ENCODE measurements at regions not wholly inside any gene's neighbourhood (a gene's known extent, or its start where the extent isn't known, plus 50 kb on each side); places are given as distances from the start of the nearest gene placed in this dataset.

DNA sequence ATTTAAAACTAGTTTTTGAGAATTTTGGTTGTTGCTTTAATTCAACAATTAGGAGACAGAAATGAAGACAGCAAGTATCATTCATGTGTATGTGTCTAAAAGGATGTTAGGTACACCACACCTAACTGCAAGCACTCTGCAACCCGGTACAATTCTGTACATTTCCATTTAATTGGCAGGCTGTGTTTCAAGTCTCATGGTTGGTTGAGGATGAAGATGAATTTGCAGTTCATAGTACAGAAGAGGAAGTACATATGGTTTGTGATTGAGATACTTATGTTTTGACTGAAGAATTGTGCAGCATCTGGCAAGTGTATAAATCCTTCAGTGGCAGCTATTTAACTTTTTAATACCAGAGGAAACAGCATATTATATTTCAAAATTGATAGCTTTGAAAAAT lies 628.7 kb upstream of the ZNF608 start:
- no peaks in the 10 kb centered on the region for H3K4me1 Mint-ChIP-seq
- no peaks in the 10 kb centered on the region for H3K36me3 Mint-ChIP-seq (ENCODE audit: low read depth)
- no peak for ATAC-seq (replicated peaks)
- no peak overlapping the region for H3K4me3 Mint-ChIP-seq
- peaks cover 4% of the 10 kb centered on the region for H3K9me3 Mint-ChIP-seq
- H3K27ac Mint-ChIP-seq = no peak overlapping the region
- no peaks in the 10 kb centered on the region for H3K27me3 Mint-ChIP-seq

DNA sequence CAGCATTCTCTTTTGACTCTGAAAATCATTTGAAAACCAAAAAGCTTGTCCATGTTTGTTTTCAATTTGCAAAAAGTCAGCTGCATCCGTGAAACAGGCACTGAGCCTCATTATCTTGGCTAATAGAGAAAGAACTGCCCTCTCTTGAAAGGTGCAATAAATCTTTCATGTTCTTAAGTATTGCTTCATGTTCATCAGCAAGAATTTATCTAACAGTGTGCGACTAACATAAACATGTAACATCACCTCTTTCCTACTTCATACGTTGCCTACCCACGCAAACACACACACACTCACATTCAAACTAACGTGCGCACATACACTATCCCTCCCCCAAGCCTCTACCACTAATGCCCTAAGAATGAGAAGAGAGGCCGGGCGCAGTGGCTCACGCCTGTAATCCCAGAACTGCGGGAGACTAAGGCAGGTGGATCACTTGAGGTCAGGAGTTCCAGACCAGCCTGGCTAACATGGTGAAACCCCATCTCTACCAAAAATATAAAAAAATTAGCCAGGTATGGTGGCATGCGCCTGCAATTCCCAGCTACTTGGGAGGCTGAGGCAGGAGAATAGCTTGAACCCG lies 629.7 kb upstream of the ZNF608 start:
- no peaks in the 10 kb centered on the region for H3K4me1 Mint-ChIP-seq
- no peak overlapping the region for H3K4me3 Mint-ChIP-seq
- H3K36me3 Mint-ChIP-seq (ENCODE audit: low read depth) = no peaks in the 10 kb centered on the region
- H3K27me3 Mint-ChIP-seq = no peaks in the 10 kb centered on the region
- no peak overlapping the region for H3K27ac Mint-ChIP-seq
- ATAC-seq (replicated peaks) = no peak
- H3K9me3 Mint-ChIP-seq = peaks cover 4% of the 10 kb centered on the region

DNA sequence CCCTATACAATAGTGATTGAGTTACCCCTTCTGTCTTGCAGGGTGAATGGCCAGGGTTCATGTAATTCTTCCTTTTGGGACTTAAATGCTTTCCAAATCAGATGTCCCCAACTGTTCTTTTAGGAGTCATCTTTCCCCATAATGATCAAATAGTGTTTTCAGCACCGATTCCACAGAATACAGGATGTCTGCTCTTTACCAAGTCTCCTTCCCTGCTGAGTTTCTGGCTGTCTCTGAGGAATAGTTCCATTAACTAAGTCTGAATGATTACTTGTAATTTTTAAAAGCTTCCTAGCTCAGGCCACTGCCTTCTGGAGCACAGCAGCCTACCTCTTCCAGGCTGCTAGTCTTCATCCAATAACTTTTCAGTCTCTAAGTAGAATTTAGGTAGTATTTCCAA lies 630.7 kb upstream of the ZNF608 start:
- Mint-ChIP-seq H3K27me3 (no peaks in the 10 kb centered on the region), H3K9me3 (peaks cover 4% of the 10 kb centered on the region), H3K4me1 (no peaks in the 10 kb centered on the region), H3K27ac (no peak overlapping the region), H3K4me3 (no peak overlapping the region), H3K36me3 (ENCODE audit: low read depth) (no peaks in the 10 kb centered on the region)
- no peak for ATAC-seq (replicated peaks)

DNA sequence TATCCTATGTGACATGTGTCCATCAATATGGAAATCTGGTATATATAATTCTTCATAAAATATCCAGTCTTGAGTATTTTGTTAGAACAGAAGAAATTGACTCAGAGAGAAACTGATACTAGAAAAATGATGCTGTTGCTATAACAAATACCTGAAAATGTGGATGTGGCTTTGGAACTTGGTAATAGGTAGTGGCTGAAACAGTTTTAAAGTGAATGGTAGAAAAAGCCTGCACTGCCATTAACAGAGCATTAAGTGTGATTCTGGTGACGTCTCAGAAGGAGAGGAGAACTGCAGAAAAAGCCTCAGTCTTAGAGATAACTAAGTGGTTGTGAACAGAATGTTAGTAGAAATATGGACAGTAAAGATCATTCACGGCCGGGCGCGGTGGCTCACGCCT lies 634.9 kb upstream of the ZNF608 start:
- H3K36me3 Mint-ChIP-seq (ENCODE audit: low read depth) = no peaks in the 10 kb centered on the region
- no peaks in the 10 kb centered on the region for H3K27me3 Mint-ChIP-seq
- ATAC-seq (replicated peaks) = no peak
- no peak overlapping the region for H3K27ac Mint-ChIP-seq
- no peak overlapping the region for H3K4me3 Mint-ChIP-seq
- H3K4me1 Mint-ChIP-seq = no peaks in the 10 kb centered on the region
- H3K9me3 Mint-ChIP-seq = peaks cover 8% of the 10 kb centered on the region

DNA sequence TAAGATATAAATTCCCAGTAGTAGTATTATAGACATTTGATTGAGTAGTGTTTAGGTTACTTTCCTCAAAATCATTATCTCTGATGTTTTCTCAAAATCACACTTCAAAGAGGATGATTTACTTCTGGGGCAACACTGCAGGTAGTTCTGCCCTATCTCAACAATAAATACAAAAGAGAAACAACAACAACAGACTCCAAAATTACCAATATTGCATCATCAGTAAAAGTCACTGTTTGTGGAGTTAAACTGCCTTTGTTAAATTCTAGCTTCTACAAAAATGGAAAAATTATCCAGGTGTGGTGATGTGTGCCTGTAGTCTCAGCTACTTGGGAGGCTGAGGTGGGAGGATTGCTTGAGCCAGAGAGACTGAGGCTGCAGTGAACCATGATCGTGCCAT lies 637.6 kb upstream of the ZNF608 start:
- ATAC-seq (replicated peaks) = no peak
- Mint-ChIP-seq H3K27me3 (no peaks in the 10 kb centered on the region), H3K4me1 (no peaks in the 10 kb centered on the region), H3K9me3 (peaks cover 8% of the 10 kb centered on the region), H3K36me3 (ENCODE audit: low read depth) (no peaks in the 10 kb centered on the region), H3K4me3 (no peak overlapping the region), H3K27ac (no peak overlapping the region)

DNA sequence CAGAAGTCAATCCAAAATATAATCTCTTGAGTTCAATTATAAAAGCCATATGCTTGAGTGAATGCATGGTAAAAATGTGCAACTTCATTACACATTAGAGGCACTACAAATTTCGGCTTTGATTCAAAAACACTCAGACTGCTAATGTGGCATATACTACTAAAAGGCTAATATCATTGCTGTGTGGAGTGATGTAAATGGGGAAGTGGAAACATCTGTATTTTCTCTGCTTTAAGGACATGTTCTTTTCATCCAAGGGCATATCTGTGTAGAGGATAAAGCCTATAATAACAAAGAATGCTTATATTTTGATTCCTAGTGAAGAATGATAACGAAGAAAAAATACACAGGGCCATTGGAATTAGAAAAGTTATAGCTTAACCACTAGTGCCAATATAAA lies 643.9 kb upstream of the ZNF608 start:
- H3K27ac Mint-ChIP-seq = no peak overlapping the region
- H3K4me3 Mint-ChIP-seq = no peak overlapping the region
- peaks cover 21% of the 10 kb centered on the region for H3K9me3 Mint-ChIP-seq
- no peaks in the 10 kb centered on the region for H3K36me3 Mint-ChIP-seq (ENCODE audit: low read depth)
- H3K27me3 Mint-ChIP-seq = no peaks in the 10 kb centered on the region
- ATAC-seq (replicated peaks) = no peak
- no peaks in the 10 kb centered on the region for H3K4me1 Mint-ChIP-seq

DNA sequence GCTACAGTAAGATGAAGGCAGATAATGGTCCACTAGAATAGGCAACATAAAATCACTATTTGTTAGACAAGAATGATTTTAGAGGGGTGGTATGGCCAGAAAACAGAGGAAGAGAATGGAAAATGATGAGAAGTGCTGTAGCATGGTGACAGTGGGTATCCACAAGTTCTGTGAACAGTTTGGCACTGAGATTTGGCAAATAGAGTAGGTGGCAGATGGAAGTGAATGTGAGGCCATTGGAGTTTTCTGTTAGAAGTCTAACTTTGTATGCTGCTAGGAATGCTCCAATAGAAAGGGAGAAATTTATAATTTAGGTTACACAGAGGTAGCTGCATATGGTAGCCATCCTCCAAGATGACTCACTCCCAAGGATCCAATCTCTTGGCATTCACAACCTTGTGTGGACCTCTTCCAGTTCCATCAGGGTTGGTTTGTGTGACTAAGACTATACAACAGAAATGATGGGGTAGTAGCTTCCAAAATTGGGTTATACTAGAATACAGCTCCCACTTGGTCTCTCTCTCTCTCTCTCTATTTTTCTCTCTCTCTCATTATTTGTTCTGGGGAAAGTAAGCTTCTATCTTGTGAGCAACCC lies 646.9 kb upstream of the ZNF608 start:
- Mint-ChIP-seq H3K27me3 (no peaks in the 10 kb centered on the region), H3K36me3 (ENCODE audit: low read depth) (no peaks in the 10 kb centered on the region), H3K9me3 (peaks cover 13% of the 10 kb centered on the region), H3K4me3 (no peak overlapping the region), H3K27ac (no peak overlapping the region), H3K4me1 (no peaks in the 10 kb centered on the region)
- ATAC-seq (replicated peaks) = no peak

DNA sequence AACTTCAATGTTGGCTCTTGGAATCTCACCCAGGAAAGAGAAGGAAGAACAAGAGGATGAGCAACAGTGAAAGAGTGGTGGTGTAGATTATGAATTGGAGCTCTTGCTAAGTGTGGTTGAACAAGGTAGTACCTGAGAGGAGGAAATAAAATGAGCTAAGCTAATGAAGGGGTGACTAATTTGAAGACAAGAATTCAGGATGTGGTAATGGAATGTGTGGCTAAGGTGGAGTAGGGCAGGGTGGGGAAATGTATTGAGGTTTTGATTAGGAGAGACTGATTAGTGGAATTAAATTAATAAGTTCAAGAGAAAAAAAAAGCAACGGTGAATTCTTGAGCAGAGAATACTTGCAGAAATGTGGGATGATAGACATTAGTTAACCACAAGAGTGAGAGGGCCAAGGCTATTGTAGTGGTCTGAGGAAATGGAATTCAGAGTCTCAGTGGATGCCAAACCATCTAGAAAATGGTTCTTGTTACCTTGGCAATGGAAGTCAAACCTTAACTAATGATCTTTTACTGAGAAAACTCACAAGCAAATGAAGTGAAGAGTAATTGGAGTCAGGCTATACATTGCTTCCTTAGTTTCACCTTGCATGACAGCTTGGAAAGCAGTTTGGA lies 648.3 kb upstream of the ZNF608 start:
- Mint-ChIP-seq H3K27me3 (no peaks in the 10 kb centered on the region), H3K27ac (no peak overlapping the region), H3K9me3 (peaks cover 13% of the 10 kb centered on the region), H3K4me1 (no peaks in the 10 kb centered on the region), H3K36me3 (ENCODE audit: low read depth) (no peaks in the 10 kb centered on the region), H3K4me3 (no peak overlapping the region)
- ATAC-seq (replicated peaks) = no peak

DNA sequence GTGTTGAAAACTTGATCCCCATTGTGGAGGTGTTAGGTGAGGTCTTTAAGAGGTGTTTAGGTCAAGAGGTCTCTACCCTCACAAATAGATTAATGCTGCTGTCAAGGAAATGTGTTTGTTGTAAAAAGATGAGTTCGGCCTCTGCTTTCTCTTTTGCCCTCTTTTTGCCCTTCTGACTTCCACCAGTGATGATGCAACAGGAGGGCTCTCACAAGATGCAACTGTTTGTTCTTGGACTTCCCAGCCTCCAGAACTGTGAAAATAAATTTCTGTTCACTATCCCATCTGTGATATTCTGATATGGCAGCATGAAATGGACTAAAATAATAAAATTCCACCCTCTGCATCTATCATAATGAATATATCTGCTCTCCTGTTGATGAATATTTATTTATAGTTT lies 650.0 kb upstream of the ZNF608 start:
- no peaks in the 10 kb centered on the region for H3K27me3 Mint-ChIP-seq
- no peaks in the 10 kb centered on the region for H3K4me1 Mint-ChIP-seq
- H3K27ac Mint-ChIP-seq = no peak overlapping the region
- peaks cover 13% of the 10 kb centered on the region for H3K9me3 Mint-ChIP-seq
- H3K36me3 Mint-ChIP-seq (ENCODE audit: low read depth) = no peaks in the 10 kb centered on the region
- ATAC-seq (replicated peaks) = no peak
- no peak overlapping the region for H3K4me3 Mint-ChIP-seq

DNA sequence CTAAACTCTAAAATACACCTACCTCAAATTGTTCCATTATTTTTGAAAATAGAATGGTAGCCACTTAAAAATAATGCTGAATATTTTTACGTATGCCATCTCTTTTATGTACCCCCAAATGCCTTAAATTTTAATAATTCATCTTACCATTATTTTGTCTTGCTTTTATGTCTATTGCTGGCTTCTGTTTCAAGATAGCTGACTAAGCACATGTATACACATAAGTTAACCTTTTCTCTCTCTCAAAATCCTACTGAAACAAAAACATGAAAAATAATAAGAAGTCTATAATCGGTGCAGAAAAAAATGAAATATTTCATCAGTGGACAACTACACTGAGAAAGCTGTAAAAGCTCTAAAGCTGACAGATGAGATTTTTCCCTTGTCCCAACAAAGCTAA lies 652.0 kb upstream of the ZNF608 start:
- Mint-ChIP-seq H3K27me3 (no peaks in the 10 kb centered on the region), H3K36me3 (ENCODE audit: low read depth) (no peaks in the 10 kb centered on the region), H3K4me1 (no peaks in the 10 kb centered on the region), H3K9me3 (peaks cover 8% of the 10 kb centered on the region), H3K27ac (no peak overlapping the region), H3K4me3 (no peak overlapping the region)
- ATAC-seq (replicated peaks) = no peak

DNA sequence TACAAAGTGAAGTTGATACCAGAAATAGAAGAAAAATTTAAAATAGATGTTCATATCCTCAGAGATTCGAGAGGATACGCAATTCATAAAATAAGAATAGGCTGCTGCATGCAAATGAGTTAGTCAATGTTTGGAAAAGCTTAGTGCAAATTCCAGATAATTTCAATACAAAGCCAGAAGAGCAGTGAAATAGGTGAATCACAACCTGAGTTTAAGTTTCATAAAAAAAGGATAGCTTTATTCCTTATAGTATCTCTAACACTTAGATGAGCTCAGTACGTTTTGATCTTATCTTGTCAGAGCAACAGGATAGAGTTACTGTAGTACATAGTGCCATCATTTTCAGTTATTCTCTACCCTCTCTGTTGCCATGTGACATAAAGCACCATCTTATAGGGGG lies 653.4 kb upstream of the ZNF608 start:
- H3K4me1 Mint-ChIP-seq = no peaks in the 10 kb centered on the region
- no peak overlapping the region for H3K27ac Mint-ChIP-seq
- ATAC-seq (replicated peaks) = no peak

DNA sequence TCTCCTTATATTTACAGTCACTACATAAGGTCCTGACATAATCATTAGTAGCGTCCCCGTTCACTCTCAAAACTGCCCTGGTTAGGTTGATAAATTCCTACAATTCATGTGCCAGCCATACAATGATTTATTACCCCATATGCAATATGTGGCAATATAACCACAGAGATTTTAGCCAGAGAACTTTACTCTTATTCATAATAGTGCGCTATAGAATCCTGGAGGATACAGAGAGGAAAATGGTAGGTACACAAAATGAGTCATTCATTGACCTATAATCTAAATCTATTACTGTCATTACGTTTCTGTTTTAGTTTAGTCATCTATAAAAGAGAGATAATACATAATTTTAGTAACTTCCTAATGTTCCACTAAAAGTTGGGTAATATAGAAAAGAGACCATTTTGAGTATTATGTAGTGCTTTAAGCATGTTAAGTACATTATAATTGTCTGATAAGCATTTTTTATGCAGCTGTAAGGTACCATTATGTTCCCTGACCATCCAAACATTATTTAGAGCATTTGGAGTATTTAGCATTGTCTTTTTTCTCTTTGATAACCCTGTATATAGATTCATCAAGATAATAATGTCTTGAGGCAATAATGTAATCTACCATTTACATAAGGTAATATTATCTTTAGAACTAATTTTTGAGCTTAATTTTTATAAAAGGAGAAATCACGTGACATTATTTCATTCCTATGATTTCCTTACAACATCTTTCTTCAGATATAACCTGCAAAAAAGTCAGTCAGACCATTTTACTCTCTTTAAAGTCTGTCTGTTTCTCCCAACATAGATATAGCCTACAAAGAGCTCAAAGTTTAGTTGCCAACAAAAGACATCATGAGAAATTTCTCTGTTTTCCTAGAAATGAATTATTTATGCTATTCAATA lies 655.5 kb upstream of the ZNF608 start:
- Mint-ChIP-seq H3K4me1 (no peaks in the 10 kb centered on the region), H3K27me3 (no peaks in the 10 kb centered on the region), H3K4me3 (no peak overlapping the region), H3K9me3 (peaks cover 3% of the 10 kb centered on the region), H3K36me3 (ENCODE audit: low read depth) (no peaks in the 10 kb centered on the region), H3K27ac (no peak overlapping the region)
- ATAC-seq (replicated peaks) = no peak

More for the DNA sequence above, 653.4 kb upstream of the ZNF608 start:
- Mint-ChIP-seq H3K9me3 (no peaks in the 10 kb centered on the region), H3K36me3 (ENCODE audit: low read depth) (no peaks in the 10 kb centered on the region), H3K27me3 (no peaks in the 10 kb centered on the region), H3K4me3 (no peak overlapping the region)

DNA sequence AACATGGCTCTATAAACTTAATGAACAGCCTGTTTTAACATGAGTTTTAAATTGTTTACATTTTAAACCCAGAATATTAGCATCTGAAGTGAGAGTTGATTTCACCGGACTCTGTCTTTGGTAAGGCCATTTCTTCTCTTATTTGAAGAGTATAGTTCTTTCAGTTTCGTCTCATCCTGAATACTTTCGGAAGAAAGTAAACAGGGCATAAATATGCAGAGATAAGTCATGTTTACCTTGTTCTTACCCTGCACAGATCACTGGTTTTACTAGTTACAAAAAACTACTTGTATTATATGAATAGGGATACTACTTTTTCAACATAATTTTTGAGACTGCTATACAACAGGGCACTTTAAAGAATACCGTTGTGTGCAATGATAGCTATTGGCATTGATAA lies 656.3 kb upstream of the ZNF608 start:
- Mint-ChIP-seq H3K9me3 (peaks cover 3% of the 10 kb centered on the region), H3K27me3 (no peaks in the 10 kb centered on the region), H3K36me3 (ENCODE audit: low read depth) (no peaks in the 10 kb centered on the region), H3K4me1 (no peaks in the 10 kb centered on the region), H3K4me3 (no peak overlapping the region), H3K27ac (no peak overlapping the region)
- no peak for ATAC-seq (replicated peaks)

DNA sequence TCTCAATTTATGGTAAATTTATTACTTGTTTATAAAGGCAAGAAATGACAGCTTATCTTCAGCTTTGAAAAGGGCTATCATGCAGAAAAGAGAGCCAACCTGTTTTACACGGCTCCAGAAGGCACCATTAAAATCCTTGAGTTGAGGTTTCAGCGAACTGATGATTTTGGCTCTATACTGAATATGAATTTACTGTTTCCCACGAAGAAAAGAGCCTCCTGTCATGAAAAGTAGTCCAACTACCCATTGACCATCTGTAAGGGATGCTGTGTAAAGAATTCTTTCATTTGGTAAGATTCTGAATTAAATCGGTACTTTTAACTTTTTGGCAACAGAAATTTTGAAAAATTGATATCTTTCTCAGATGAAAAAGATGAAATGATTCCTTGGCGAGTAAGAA lies 657.6 kb upstream of the ZNF608 start:
- Mint-ChIP-seq H3K36me3 (ENCODE audit: low read depth) (no peaks in the 10 kb centered on the region), H3K27ac (no peak overlapping the region), H3K4me3 (no peak overlapping the region), H3K27me3 (no peaks in the 10 kb centered on the region), H3K4me1 (no peaks in the 10 kb centered on the region), H3K9me3 (peaks cover 8% of the 10 kb centered on the region)
- ATAC-seq (replicated peaks) = no peak

Data from activated T-helper 17 cell treated with anti-CD3 and anti-CD28 coated beads, Interleukin-2, amount 50 U/mL, for 72 hours (primary cell).